Nephron (organoid): ENCODE measurements at regions not wholly inside any gene's neighbourhood (a gene's known extent, or its start where the extent isn't known, plus 50 kb on each side); places are given as distances from the start of the nearest gene placed in this dataset.

Source experiments
- H3K27ac Mint-ChIP-seq, 3 experiments: 2 replicates each; pipeline ENCODE4 v1.8.0; 2020; ENCODE audit warnings: mixed read lengths in 3 of 3, mild to moderate bottlenecking in 2 of 3, moderate library complexity in 1 of 3
- H3K27me3 Mint-ChIP-seq: 2 replicates; pipeline ENCODE4 v1.8.0; 2021; ENCODE audit warnings: low read depth, mild to moderate bottlenecking, moderate library complexity, mixed read lengths
- H3K36me3 Mint-ChIP-seq: 2 replicates; pipeline ENCODE4 v1.8.0; 2020; ENCODE audit warnings: low read depth, mixed read lengths
- H3K4me1 Mint-ChIP-seq: 2 replicates; pipeline ENCODE4 v1.8.0; 2020; ENCODE audit warnings: mixed read lengths
- H3K4me3 Mint-ChIP-seq, 3 experiments: 2 replicates each; pipeline ENCODE4 v1.8.0; 2020; ENCODE audit warnings: mild to moderate bottlenecking in 3 of 3, mixed read lengths in 3 of 3, moderate library complexity in 2 of 3
- H3K9me3 Mint-ChIP-seq: 2 replicates; pipeline ENCODE4 v1.8.0; 2020; ENCODE audit warnings: mixed read lengths
- TF ChIP-seq, protein P1 (sequence below), 3 experiments: fragments of 200-600 bp; sonication (generic); IDR thresholded peaks; one replicate each; pipeline ENCODE4 v1.5.0; 2021; ENCODE audit warnings: antibody characterized with exemption in 3 of 3; ENCODE audit not compliant: unreplicated experiment in 3 of 3

DNA sequence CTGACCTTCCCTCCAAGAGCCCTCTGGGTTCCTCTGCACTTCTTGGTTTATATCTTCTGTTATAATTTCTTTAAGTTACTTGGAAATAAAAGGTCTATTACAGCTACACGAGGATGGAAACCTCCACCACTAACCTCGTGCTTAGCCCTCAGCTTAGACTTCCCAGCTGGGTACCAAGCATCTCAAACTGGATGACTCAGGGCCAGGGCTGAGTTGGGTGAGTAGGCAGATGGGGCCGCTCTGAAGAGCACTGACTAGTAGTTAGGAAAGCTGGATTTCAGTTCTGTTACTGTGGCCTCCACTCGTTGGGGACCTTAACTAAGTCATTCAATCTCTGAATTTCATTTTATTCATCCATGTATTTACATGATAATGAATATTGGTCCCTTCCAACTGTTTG lies 1036.6 kb downstream of the IGSF11 start:
- H3K9me3 Mint-ChIP-seq, result no peaks in the 10 kb centered on the region
- H3K27me3 Mint-ChIP-seq, result peaks cover 13% of the 10 kb centered on the region
- H3K36me3 Mint-ChIP-seq, result no peaks in the 10 kb centered on the region
- H3K4me3 Mint-ChIP-seq, result no peak overlapping the region
- H3K27ac Mint-ChIP-seq, result no peak overlapping the region
- TF ChIP-seq, protein P1, sequence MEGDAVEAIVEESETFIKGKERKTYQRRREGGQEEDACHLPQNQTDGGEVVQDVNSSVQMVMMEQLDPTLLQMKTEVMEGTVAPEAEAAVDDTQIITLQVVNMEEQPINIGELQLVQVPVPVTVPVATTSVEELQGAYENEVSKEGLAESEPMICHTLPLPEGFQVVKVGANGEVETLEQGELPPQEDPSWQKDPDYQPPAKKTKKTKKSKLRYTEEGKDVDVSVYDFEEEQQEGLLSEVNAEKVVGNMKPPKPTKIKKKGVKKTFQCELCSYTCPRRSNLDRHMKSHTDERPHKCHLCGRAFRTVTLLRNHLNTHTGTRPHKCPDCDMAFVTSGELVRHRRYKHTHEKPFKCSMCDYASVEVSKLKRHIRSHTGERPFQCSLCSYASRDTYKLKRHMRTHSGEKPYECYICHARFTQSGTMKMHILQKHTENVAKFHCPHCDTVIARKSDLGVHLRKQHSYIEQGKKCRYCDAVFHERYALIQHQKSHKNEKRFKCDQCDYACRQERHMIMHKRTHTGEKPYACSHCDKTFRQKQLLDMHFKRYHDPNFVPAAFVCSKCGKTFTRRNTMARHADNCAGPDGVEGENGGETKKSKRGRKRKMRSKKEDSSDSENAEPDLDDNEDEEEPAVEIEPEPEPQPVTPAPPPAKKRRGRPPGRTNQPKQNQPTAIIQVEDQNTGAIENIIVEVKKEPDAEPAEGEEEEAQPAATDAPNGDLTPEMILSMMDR (IDR thresholded peaks at IDR 0.05; ENCODE audit: unreplicated experiment in 3 of 3), result no peak
- no peaks in the 10 kb centered on the region for H3K4me1 Mint-ChIP-seq

DNA sequence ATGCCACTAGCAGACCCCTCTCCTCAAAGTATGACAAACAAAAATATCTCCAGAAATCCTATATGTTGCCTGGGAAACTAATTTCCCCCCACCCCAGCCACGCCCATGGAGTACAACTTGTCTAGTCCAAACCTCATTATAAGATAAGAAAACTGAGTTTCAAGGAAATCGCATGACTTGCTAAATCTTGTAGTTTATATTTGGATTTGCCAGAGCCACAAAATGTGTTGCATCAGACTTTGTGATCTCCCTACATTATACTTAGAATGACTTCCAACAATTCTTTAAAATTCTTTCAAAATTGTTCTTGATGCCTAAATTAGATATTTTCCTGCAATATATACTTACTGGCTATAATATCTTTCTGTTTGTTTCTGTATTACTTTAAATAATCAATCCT lies 1034.4 kb downstream of the IGSF11 start:
- H3K27ac Mint-ChIP-seq, result no peak overlapping the region
- H3K9me3 Mint-ChIP-seq, result peaks cover 2% of the 10 kb centered on the region
- no peaks in the 10 kb centered on the region for H3K36me3 Mint-ChIP-seq
- TF ChIP-seq, protein P1 (IDR thresholded peaks at IDR 0.05; ENCODE audit: unreplicated experiment in 3 of 3), result no peak
- H3K27me3 Mint-ChIP-seq, result peaks cover 14% of the 10 kb centered on the region
- H3K4me3 Mint-ChIP-seq, result no peak overlapping the region
- H3K4me1 Mint-ChIP-seq, result no peaks in the 10 kb centered on the region

- Mint-ChIP-seq H3K36me3 (no peaks in the 10 kb centered on the region), H3K4me1 (no peaks in the 10 kb centered on the region), H3K27me3 (peaks cover 14% of the 10 kb centered on the region), H3K27ac (no peak overlapping the region), H3K9me3 (peaks cover 11% of the 10 kb centered on the region), H3K4me3 (no peak overlapping the region)
- TF ChIP-seq, protein P1 (IDR thresholded peaks at IDR 0.05; ENCODE audit: unreplicated experiment in 3 of 3), result no peak
These were observed 1033.3 kb downstream of the IGSF11 start for GRCh38 chr3:118001380-118001779.

- H3K4me1 Mint-ChIP-seq, result no peaks in the 10 kb centered on the region
- peaks cover 5% of the 10 kb centered on the region for H3K27me3 Mint-ChIP-seq
- H3K27ac Mint-ChIP-seq, result no peak overlapping the region
- peaks cover 20% of the 10 kb centered on the region for H3K9me3 Mint-ChIP-seq
- H3K4me3 Mint-ChIP-seq, result no peak overlapping the region
- TF ChIP-seq, protein P1 (IDR thresholded peaks at IDR 0.05; ENCODE audit: unreplicated experiment in 3 of 3), result no peak
- no peaks in the 10 kb centered on the region for H3K36me3 Mint-ChIP-seq
These were observed 1022.7 kb downstream of the IGSF11 start for GRCh38 chr3:118011910-118012309.

DNA sequence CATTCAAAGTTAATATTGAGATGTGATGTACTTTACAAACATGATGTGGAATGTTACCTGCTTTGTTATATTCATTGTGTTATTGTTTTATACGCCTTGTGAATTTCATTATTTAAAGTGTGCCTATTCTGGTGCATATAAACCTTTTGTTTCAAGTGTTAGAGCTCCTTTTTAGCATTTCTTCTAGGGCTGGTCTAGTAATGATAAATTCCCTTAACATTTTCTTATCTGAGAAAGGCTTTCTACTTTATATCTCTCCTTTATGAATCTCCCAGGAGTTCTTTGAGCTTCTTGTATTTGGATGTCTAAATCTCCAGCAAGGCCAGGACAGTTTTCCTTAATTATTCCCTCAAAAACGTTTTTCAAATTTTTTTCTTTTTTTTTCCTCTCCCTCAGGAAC lies 1005.6 kb downstream of the IGSF11 start:
- no peak overlapping the region for H3K4me3 Mint-ChIP-seq
- TF ChIP-seq, protein P1 (IDR thresholded peaks at IDR 0.05; ENCODE audit: unreplicated experiment in 3 of 3), result no peak
- no peak overlapping the region for H3K27ac Mint-ChIP-seq
- no peaks in the 10 kb centered on the region for H3K36me3 Mint-ChIP-seq
- H3K9me3 Mint-ChIP-seq, result peaks cover 51% of the 10 kb centered on the region
- no peaks in the 10 kb centered on the region for H3K4me1 Mint-ChIP-seq
- H3K27me3 Mint-ChIP-seq, result no peaks in the 10 kb centered on the region

GRCh38 chr3:118036215-118036614 lies 998.4 kb downstream of the IGSF11 start:
- no peak overlapping the region for H3K4me3 Mint-ChIP-seq
- no peaks in the 10 kb centered on the region for H3K4me1 Mint-ChIP-seq
- no peak overlapping the region for H3K27ac Mint-ChIP-seq
- TF ChIP-seq, protein P1 (IDR thresholded peaks at IDR 0.05; ENCODE audit: unreplicated experiment in 3 of 3), result no peak
- H3K9me3 Mint-ChIP-seq, result peaks cover 19% of the 10 kb centered on the region
- no peaks in the 10 kb centered on the region for H3K36me3 Mint-ChIP-seq
- peaks cover 2% of the 10 kb centered on the region for H3K27me3 Mint-ChIP-seq
